HG03571 (cell line): ENCODE measurements at regions not wholly inside any gene's neighbourhood (a gene's known extent, or its start where the extent isn't known, plus 50 kb on each side); places are given as distances from the start of the nearest gene placed in this dataset.
"Not testable (repeated sequence)": the region's sequence is repeated elsewhere in the genome, so short reads cannot be mapped to it uniquely, and the experiment has no call there.

Experiments used
- ATAC-seq: cut with Tn5 transposase; IDR thresholded peaks from one replicate; pipeline ENCODE4 v1.9.1; 2021; ENCODE audit not compliant: unreplicated experiment

GRCh38 chr4:157701695-157701994 lies 471.2 kb downstream of the GASK1B start:
- ATAC-seq: no peak

- ATAC-seq: no peak
These were observed 471.7 kb downstream of the GASK1B start for GRCh38 chr4:157700898-157701694.

DNA sequence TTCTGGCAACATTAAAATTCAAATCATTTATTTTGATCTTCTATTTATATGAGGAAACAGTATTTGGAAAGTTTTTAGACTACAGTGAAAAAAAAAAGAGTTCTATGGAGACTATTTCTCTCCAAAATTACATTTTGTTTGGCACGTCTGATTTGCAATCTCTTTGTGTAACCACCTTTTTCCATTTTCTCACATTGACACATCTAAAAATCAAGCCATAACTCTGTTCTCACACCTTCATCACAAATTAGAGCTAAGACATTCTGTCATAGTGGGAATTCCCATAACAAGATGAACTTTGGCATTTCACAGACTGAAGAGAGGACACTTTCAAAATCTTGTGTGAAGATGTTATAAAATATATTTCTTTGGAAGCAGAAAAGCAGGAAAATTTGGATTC lies 468.9 kb downstream of the GRIA2 start:
- no peak for ATAC-seq

DNA sequence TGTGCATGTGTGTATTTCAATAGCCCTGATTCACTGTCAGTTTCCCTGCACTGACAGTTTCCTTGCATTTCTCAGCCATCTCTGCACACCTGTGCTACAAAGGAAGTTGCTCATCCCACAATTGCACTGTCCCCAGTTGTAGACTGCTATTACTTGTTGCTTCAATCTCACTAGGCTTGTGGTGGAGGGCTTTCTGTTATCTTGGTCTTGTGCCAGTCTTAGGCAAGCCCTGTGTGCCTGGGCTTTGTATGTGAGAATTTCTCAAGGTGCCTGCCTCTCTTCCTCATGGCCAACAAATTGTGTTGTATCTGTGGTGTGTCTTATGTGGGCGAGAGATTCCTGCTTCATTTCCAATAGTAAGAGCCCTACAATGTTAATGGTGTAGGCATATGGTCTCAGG lies 467.4 kb downstream of the GRIA2 start:
- ATAC-seq: no peak

- ATAC-seq: not testable (repeated sequence)
These were observed 458.8 kb downstream of the GRIA2 start for GRCh38 chr4:157679326-157679725.

DNA sequence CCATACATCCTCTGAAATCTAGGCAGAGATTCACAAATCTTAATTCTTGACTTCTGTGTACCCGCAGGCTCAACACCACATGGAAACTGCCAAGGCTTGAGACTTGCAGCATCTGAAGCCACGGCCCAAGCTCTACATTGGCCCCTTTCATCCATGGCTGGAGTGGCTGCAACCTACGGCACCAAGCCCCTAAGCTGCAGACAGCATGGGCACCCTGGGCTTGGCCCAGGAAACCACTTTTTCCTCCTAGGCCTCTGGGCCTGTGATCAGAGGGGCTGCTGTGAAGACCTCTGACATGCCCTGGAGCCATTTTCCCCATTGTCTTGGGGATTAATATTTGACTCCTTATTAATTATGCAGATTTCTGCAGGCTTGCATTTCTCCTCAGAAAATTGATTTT lies 457.9 kb downstream of the GRIA2 start:
- ATAC-seq: no peak

GRCh38 chr4:157674699-157675098 lies 454.2 kb downstream of the GRIA2 start:
- ATAC-seq: no peak

GRCh38 chr4:157667836-157668235 lies 447.3 kb downstream of the GRIA2 start:
- no peak for ATAC-seq

DNA sequence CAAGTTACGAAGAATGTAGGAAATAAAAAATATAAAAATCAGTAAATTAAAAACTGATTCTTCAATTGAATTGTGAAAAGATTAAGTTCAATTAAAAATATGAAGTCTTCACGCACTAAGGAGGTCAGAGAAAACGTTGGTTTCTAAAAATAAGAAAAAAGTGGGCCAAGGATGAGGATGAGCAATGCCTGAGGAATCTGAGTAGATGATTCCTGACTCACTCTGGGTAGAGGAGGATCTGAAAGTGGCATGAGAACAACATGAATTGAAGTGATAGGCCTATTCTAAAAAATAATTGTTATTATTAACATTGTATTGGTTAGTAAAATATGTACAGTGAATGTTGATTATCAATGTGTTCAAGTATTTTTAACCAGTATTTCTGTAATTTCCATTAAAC lies 444.2 kb downstream of the GRIA2 start:
- no peak for ATAC-seq

DNA sequence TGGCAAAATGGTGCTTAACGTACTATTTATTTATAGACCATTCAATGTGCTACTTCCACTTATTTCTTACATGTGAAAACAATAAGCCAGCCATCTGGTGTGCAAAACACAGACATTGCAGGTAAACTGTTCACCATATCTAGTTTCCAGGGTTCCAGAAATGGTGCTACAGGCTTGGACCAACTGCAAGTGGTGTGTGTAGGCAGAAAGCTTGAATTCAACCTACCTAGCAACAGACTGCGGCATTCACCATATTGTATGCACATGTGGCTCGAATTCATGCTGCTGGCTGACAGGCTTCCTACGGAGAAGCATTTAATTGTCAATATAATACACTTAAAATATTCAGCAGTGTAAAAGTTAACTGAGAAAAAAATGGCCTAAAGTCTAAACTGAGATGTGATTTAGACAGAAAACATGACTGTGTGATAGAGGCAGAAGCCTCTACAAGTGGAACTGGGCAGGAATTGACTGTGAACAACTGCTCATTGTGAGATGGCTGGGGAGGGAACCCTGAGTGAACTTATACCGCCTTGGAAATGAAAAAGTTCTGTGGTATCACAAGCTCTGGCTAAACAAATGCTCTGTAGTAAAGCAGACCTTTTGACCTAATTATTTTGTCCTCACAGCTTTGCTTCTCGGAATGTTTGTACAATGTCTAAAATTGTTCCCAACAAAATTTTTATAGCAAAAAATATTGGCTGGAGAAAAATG lies 434.7 kb downstream of the GRIA2 start:
- no peak for ATAC-seq

GRCh38 chr4:157643257-157643656 lies 422.7 kb downstream of the GRIA2 start:
- no peak for ATAC-seq

- no peak for ATAC-seq
These were observed 413.5 kb downstream of the GRIA2 start for GRCh38 chr4:157634057-157634456.

DNA sequence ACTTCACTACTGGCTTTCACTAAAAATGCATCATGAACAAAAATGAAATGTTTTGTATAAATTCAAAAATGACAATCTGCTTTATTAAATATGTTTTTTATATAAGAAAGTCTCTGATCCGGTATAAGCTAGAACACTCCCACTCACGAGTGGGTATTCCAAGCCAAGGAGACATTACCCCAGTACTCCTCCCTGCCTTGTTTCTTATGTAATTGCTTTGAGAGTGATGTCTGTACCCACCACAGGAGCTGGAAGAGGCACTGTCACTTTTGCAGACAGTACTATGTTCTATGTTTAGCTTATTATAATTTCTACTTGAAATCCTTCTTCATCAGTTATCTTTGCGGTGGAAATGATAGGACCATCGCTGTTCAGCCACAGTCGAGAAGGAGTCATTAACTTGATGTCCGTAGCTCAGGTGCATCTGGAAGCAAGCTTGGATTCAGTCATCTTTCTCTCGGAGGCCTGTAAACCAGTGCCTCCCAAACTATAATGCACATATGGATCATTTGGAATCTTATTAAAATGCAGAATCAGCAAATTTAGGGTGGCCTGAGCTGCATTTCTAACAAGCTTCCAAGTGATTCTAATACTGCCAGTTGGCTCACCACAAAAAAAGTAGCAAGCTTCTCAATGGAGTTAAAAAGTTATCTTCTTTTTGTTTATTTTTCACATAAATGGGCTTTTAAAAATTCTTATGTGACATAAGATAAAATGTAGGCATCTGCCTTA lies 396.4 kb downstream of the GRIA2 start:
- no peak for ATAC-seq

GRCh38 chr4:157607996-157608395 lies 387.5 kb downstream of the GRIA2 start:
- no peak for ATAC-seq

- ATAC-seq: no peak
These were observed 380.1 kb downstream of the GRIA2 start for GRCh38 chr4:157600583-157600982.

GRCh38 chr4:157591245-157591644 lies 370.7 kb downstream of the GRIA2 start:
- ATAC-seq: no peak

DNA sequence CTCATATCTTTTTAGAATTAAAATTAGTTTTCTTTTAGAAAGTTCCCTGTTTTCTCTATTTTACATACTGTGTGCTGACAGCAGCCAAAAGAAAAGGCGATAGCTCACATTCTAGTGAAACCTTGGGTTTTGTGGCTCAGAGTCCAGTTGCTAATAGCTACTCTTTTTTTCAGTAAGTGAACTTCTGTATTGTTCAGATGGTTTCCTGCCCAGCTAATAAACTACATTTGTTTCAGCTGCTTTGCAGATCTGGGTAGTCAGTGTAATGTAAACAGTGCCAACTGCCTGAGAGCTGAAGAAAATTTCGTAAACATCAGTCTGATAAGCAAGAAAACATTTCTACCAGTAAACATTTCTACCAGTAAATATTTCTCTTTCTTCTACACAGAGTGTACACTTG lies 370.2 kb downstream of the GRIA2 start:
- no peak for ATAC-seq

- no peak for ATAC-seq
These were observed 367.3 kb downstream of the GRIA2 start for GRCh38 chr4:157587681-157588423.

- ATAC-seq: no peak
These were observed 361.6 kb downstream of the GRIA2 start for GRCh38 chr4:157582141-157582540.

GRCh38 chr4:157576671-157577217 lies 356.2 kb downstream of the GRIA2 start:
- no peak for ATAC-seq

DNA sequence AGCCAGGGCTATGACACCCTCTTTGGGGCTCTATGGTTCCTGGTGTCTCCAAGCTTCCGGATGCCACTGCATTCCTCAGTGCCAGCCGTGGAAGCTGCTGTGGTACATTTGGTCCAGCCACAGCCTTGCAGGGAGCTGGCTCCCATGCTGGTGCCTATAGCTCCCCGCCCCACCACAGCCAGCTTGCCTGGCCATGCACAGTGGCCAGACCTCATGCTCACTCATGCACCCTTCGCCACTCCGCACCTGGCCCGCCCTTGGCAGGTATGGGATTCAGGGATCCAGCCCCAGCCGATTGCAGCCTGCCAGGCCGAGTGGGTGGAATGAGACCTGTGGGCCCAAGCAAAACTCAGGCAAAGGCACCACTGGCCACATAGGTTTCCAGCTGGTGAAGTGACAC lies 354.8 kb downstream of the GRIA2 start:
- ATAC-seq: no peak
